Mesenteric fat pad (tissue), 1 donor: ENCODE measurements at regions not wholly inside any gene's neighbourhood (a gene's known extent, or its start where the extent isn't known, plus 50 kb on each side); places are given as distances from the start of the nearest gene placed in this dataset.
"Not testable (repeated sequence)": the region's sequence is repeated elsewhere in the genome, so short reads cannot be mapped to it uniquely, and the experiment has no call there.

Source experiments
- DNase-seq: peaks from one replicate; pipeline ENCODE4 v3.0.0-alpha.2; 2020; ENCODE audit warnings: low spot score
- donor health status: DM: yes; HTN: yes; CAD: no.

GRCh38 chr12:86484473-86484872 is 228.3 kb upstream of the MGAT4C start:
- DNase-seq: no peak

- DNase-seq: no peak
Observed at GRCh38 chr12:86473231-86473630, 217.0 kb upstream of the MGAT4C start.

- no peak for DNase-seq
Observed at GRCh38 chr12:86456776-86457175, 200.6 kb upstream of the MGAT4C start.

- no peak for DNase-seq
Observed at GRCh38 chr12:86456241-86456640, 200.1 kb upstream of the MGAT4C start.

- DNase-seq: no peak
Observed at GRCh38 chr12:86445356-86445755, 189.2 kb upstream of the MGAT4C start.

GRCh38 chr12:86435053-86435452 is 178.9 kb upstream of the MGAT4C start:
- DNase-seq: no peak

GRCh38 chr12:86429824-86430223 is 173.6 kb upstream of the MGAT4C start:
- no peak for DNase-seq

GRCh38 chr12:86421333-86421732 is 165.1 kb upstream of the MGAT4C start:
- DNase-seq: no peak

- no peak for DNase-seq
Observed at GRCh38 chr12:86414201-86414600, 158.0 kb upstream of the MGAT4C start.

- DNase-seq: no peak
Observed at GRCh38 chr12:86411710-86412109, 155.5 kb upstream of the MGAT4C start.

GRCh38 chr12:86407620-86408208 is 151.5 kb upstream of the MGAT4C start:
- no peak for DNase-seq

- DNase-seq: no peak
Observed at GRCh38 chr12:86389949-86390348, 133.8 kb upstream of the MGAT4C start.

- no peak for DNase-seq
Observed at GRCh38 chr12:86387591-86388145, 131.5 kb upstream of the MGAT4C start.

- DNase-seq: not testable (repeated sequence)
Observed at GRCh38 chr12:86383759-86384158, 127.6 kb upstream of the MGAT4C start.

GRCh38 chr12:86379337-86379736 is 123.1 kb upstream of the MGAT4C start:
- DNase-seq: no peak

- DNase-seq: no peak
Observed at GRCh38 chr12:86376052-86376451, 119.9 kb upstream of the MGAT4C start.

- DNase-seq: no peak
Observed at GRCh38 chr12:86373813-86374212, 117.6 kb upstream of the MGAT4C start.

- DNase-seq: no peak
Observed at GRCh38 chr12:86367137-86367536, 110.9 kb upstream of the MGAT4C start.

GRCh38 chr12:86349196-86349595 is 93.0 kb upstream of the MGAT4C start:
- DNase-seq: no peak

GRCh38 chr12:86333955-86334522 is 77.8 kb upstream of the MGAT4C start:
- DNase-seq: no peak

GRCh38 chr12:86331457-86331856 is 75.3 kb upstream of the MGAT4C start:
- no peak for DNase-seq

GRCh38 chr12:86331012-86331411 is 74.8 kb upstream of the MGAT4C start:
- DNase-seq: no peak

GRCh38 chr12:86312232-86312631 is 56.0 kb upstream of the MGAT4C start:
- DNase-seq: no peak
